ENCODE measurements at regions not wholly inside any gene's neighbourhood (a gene's known extent, or its start where the extent isn't known, plus 50 kb on each side); places are given as distances from the start of the nearest gene placed in this dataset.

GRCh38 chr9:93824386-93825294, 130.5 kb downstream of the BARX1 start:
- H3K4me3 ChIP-seq (ENCODE audit: low read depth, low read length), result no peak overlapping the region
- no peak for TF ChIP-seq CTCF (IDR thresholded peaks at IDR 0.05; ENCODE audit: insufficient read depth, low read length)
- DNase-seq (ENCODE audit: low read depth), result no peak

DNA sequence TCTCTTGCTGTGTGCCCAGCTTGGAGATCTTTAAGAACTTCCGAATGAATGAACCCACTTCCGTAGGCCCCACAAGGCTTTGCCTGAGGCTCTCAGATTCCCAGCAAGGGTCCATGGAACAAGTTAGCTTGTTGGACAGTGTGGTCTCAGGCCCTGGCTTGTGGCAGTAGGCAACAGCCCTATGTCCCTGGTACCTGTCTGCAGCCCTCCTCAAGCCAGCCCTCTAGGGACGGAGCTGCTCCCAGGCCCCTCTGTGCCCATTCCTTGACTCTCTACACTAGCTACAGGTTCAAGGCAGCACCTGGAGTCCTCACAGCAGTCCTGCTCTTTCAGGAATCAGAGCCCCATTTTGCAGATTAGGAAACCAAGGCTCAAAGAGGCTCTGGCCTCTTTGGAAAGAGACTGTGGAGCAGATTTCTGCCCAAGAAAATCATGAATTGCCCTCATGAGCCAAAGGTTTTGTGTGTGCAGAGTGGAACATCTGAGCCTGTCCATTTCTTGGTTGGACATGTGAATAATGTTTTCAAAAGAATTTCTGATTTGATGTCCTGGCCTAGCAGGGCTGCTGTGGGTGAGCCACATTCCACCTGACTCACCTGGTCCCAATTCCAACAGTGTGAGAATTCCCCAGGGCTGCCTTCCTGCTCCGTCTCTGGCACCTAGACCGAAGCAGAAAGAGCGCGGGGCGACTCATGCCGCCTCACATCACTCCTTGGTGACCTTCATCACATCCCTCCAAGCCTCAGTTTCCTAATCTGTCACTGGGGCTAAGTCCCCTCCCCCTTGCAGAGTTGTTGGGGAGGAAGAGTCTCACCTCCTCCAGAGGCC, 131.7 kb downstream of the BARX1 start:
- no peak for DNase-seq (ENCODE audit: low read depth)
- TF ChIP-seq CTCF (IDR thresholded peaks at IDR 0.05; ENCODE audit: insufficient read depth, low read length), result no peak
- no peak overlapping the region for H3K4me3 ChIP-seq (ENCODE audit: low read depth, low read length)

GRCh38 chr9:93822229-93822628, 132.9 kb downstream of the BARX1 start:
- TF ChIP-seq CTCF (IDR thresholded peaks at IDR 0.05; ENCODE audit: insufficient read depth, low read length), result no peak
- H3K4me3 ChIP-seq (ENCODE audit: low read depth, low read length), result no peak overlapping the region
- no peak for DNase-seq (ENCODE audit: low read depth)

DNA sequence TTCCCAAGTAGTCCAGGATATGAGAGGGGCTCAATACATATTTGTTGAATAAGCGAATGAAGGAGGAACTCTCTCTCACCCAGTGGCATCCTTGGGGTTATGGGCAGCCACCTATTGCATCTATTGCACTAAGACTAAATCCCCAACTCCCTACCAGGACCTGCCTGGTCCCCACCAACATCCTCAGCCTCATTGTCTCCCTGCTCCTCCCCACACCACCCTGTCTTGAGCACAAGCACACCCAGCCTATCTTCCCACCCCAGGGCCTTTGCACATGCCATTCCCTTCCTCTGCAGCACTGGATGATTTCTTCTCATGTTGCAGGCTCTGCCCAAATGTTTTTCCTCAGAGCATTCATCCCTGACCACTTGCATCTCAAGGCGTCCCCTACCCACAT, 133.8 kb downstream of the BARX1 start:
- DNase-seq (ENCODE audit: low read depth), result no peak
- TF ChIP-seq CTCF (IDR thresholded peaks at IDR 0.05; ENCODE audit: insufficient read depth, low read length), result no peak
- no peak overlapping the region for H3K4me3 ChIP-seq (ENCODE audit: low read depth, low read length)

- no peak for TF ChIP-seq CTCF (IDR thresholded peaks at IDR 0.05; ENCODE audit: insufficient read depth, low read length)
These were observed 134.4 kb downstream of the BARX1 start for GRCh38 chr9:93820667-93821306.

GRCh38 chr9:93819905-93820304, 135.2 kb downstream of the BARX1 start:
- TF ChIP-seq CTCF (IDR thresholded peaks at IDR 0.05; ENCODE audit: insufficient read depth, low read length), result no peak

More at GRCh38 chr9:93820667-93821306, 134.4 kb downstream of the BARX1 start:
- H3K4me3 ChIP-seq (ENCODE audit: low read depth, low read length), result no peak overlapping the region
- no peak for DNase-seq (ENCODE audit: low read depth)

More at GRCh38 chr9:93819905-93820304, 135.2 kb downstream of the BARX1 start:
- no peak for DNase-seq (ENCODE audit: low read depth)
- no peak overlapping the region for H3K4me3 ChIP-seq (ENCODE audit: low read depth, low read length)
